22Rv1 (cell line): ENCODE measurements at regions not wholly inside any gene's neighbourhood (a gene's known extent, or its start where the extent isn't known, plus 50 kb on each side); places are given as distances from the start of the nearest gene placed in this dataset.

Experiments
- ZFX ChIP-seq: fragments of 450-650 bp; IDR thresholded peaks from 2 replicates; pipeline ENCODE4 v1.6.1; 2017; ENCODE audit warnings: antibody characterized with exemption, borderline replicate concordance
- TF ChIP-seq, protein P1 (sequence below): fragments of 450-650 bp; IDR thresholded peaks from 2 replicates; pipeline ENCODE4 v1.5.1; 2017; ENCODE audit warnings: mild to moderate bottlenecking

GRCh38 chr7:108634036-108634435 lies 64.4 kb downstream of the DNAJB9 start:
- TF ChIP-seq, protein P1, sequence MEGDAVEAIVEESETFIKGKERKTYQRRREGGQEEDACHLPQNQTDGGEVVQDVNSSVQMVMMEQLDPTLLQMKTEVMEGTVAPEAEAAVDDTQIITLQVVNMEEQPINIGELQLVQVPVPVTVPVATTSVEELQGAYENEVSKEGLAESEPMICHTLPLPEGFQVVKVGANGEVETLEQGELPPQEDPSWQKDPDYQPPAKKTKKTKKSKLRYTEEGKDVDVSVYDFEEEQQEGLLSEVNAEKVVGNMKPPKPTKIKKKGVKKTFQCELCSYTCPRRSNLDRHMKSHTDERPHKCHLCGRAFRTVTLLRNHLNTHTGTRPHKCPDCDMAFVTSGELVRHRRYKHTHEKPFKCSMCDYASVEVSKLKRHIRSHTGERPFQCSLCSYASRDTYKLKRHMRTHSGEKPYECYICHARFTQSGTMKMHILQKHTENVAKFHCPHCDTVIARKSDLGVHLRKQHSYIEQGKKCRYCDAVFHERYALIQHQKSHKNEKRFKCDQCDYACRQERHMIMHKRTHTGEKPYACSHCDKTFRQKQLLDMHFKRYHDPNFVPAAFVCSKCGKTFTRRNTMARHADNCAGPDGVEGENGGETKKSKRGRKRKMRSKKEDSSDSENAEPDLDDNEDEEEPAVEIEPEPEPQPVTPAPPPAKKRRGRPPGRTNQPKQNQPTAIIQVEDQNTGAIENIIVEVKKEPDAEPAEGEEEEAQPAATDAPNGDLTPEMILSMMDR: no peak
- no peak for TF ChIP-seq ZFX
